IMR-90 (cell line): ENCODE measurements at regions not wholly inside any gene's neighbourhood (a gene's known extent, or its start where the extent isn't known, plus 50 kb on each side); places are given as distances from the start of the nearest gene placed in this dataset.

Experiments
- ATAC-seq: fragments of 200-7000 bp; cut with Tn5 transposase; 2 replicates; pipeline ENCODE4 v1.9.1; 2020; ENCODE audit warnings: low read depth, mild to moderate bottlenecking, moderate library complexity
- BruUV-seq: library from RNA; stranded (reverse); fragments of 400-500 nt; replicated peaks from 2 replicates; lab custom pipeline; 2021; lab: Mats Ljungman, UMichigan
- CTCF ChIA-PET: fragments of 300-600 bp; formaldehyde crosslinking; extraction: SDS; loops from one replicate; lab custom pipeline; 2021; ENCODE audit warnings: antibody characterized with exemption; lab: Yijun Ruan, JAX
- POLR2A ChIA-PET: fragments of 300-600 bp; sonication (Branson Sonifier 250); formaldehyde crosslinking; loops from one replicate; lab custom pipeline; 2022; ENCODE audit warnings: antibody characterized with exemption; ENCODE audit not compliant: unreplicated experiment; lab: Charles Lee
- DNase-seq: peaks from one replicate; pipeline ENCODE4 v3.0.0; 2013
- H2AFZ ChIP-seq: replicated peaks from 2 replicates; pipeline ENCODE3; 2013; ENCODE audit warnings: low read length, mild to moderate bottlenecking; ENCODE audit not compliant: poor library complexity
- H2AK5ac ChIP-seq: 2 replicates; pipeline ENCODE4 v1.6.1; 2013; ENCODE audit warnings: low read depth, low read length, inconsistent platforms
- H2AK9ac ChIP-seq: replicated peaks from 2 replicates; pipeline ENCODE3; 2013; ENCODE audit warnings: mild to moderate bottlenecking, low read depth, low read length, moderate library complexity; ENCODE audit not compliant: poor library complexity
- H2BK120ac ChIP-seq: 2 replicates; pipeline ENCODE4 v1.6.1; 2013; ENCODE audit warnings: low read depth, low read length, inconsistent platforms
- H2BK15ac ChIP-seq: 3 replicates; pipeline ENCODE4 v1.6.1; 2013; ENCODE audit warnings: low read depth, low read length, inconsistent platforms
- H2BK20ac ChIP-seq: 2 replicates; pipeline ENCODE4 v1.6.1; 2013; ENCODE audit warnings: low read depth, mild to moderate bottlenecking, inconsistent platforms, low read length, moderate library complexity
- H2BK5ac ChIP-seq: 2 replicates; pipeline ENCODE4 v1.6.1; 2013; ENCODE audit warnings: mild to moderate bottlenecking, low read depth, low read length, inconsistent platforms; ENCODE audit not compliant: poor library complexity, severe bottlenecking
- H3K14ac ChIP-seq: replicated peaks from 2 replicates; pipeline ENCODE4 v1.6.1; 2013; ENCODE audit warnings: low read depth, low read length, inconsistent platforms
- H3K18ac ChIP-seq: 2 replicates; pipeline ENCODE4 v1.6.1; 2013; ENCODE audit warnings: low read depth, low read length, control low read depth
- H3K23ac ChIP-seq: 2 replicates; pipeline ENCODE4 v1.6.1; 2013; ENCODE audit warnings: low read depth, low read length, inconsistent platforms
- H3K27ac ChIP-seq: 2 replicates; pipeline ENCODE4 v1.5.1; 2013; ENCODE audit warnings: mild to moderate bottlenecking, control low read depth, low read length; ENCODE audit not compliant: insufficient read depth
- H3K27me3 ChIP-seq: 2 replicates; pipeline ENCODE4 v1.6.1; 2013; ENCODE audit warnings: low read length; ENCODE audit not compliant: control insufficient read depth, insufficient read depth
- H3K36me3 ChIP-seq: 2 replicates; pipeline ENCODE4 v1.6.1; 2013; ENCODE audit warnings: low read length, mixed read lengths; ENCODE audit not compliant: control insufficient read depth, insufficient read depth
- H3K4ac ChIP-seq: 2 replicates; pipeline ENCODE4 v1.6.1; 2013; ENCODE audit warnings: low read depth, low read length, inconsistent platforms
- H3K4me1 ChIP-seq: 2 replicates; pipeline ENCODE4 v1.6.1; 2013; ENCODE audit warnings: low read length, mixed read lengths; ENCODE audit not compliant: control insufficient read depth, insufficient read depth
- H3K4me2 ChIP-seq: 2 replicates; pipeline ENCODE4 v1.6.1; 2013; ENCODE audit warnings: low read depth, mild to moderate bottlenecking, control low read depth, low read length, moderate library complexity
- H3K4me3 ChIP-seq: 2 replicates; pipeline ENCODE4 v1.5.1; 2013; ENCODE audit warnings: low read depth, mild to moderate bottlenecking, control low read depth, low read length, moderate library complexity; ENCODE audit not compliant: insufficient read depth
- H3K56ac ChIP-seq: 2 replicates; pipeline ENCODE4 v1.6.1; 2013; ENCODE audit warnings: low read length, inconsistent platforms; ENCODE audit not compliant: insufficient read depth; ENCODE audit errors: extremely low read depth
- H3K79me1 ChIP-seq, 2 experiments: 2 replicates each; pipeline ENCODE4 v1.6.1; 2013; ENCODE audit warnings: low read length in 2 of 2, inconsistent platforms in 1 of 2, low read depth in 1 of 2
- H3K9ac ChIP-seq: 2 replicates; pipeline ENCODE4 v1.6.1; 2013; ENCODE audit warnings: low read depth, low read length, control low read depth
- H3K9me1 ChIP-seq: 2 replicates; pipeline ENCODE4 v1.6.1; 2013; ENCODE audit warnings: low read length, inconsistent platforms; ENCODE audit not compliant: insufficient read depth
- H3K9me3 ChIP-seq: 2 replicates; pipeline ENCODE4 v1.6.1; 2013; ENCODE audit warnings: low read length; ENCODE audit not compliant: control insufficient read depth, insufficient read depth
- H4K20me1 ChIP-seq: 2 replicates; pipeline ENCODE4 v1.6.1; 2013; ENCODE audit warnings: low read length, inconsistent platforms; ENCODE audit not compliant: insufficient read depth
- H4K5ac ChIP-seq: 2 replicates; pipeline ENCODE4 v1.6.1; 2013; ENCODE audit warnings: mild to moderate bottlenecking, low read depth, low read length, control low read depth
- H4K8ac ChIP-seq, 2 experiments: 2 replicates each; pipeline ENCODE4 v1.6.1; 2013; ENCODE audit warnings: low read depth in 2 of 2, low read length in 2 of 2, control low read depth in 1 of 2, inconsistent platforms in 1 of 2
- H4K91ac ChIP-seq: 2 replicates; pipeline ENCODE4 v1.6.1; 2013; ENCODE audit warnings: low read depth, low read length, inconsistent platforms; ENCODE audit not compliant: insufficient read depth
- BHLHE40 ChIP-seq: fragments of 150-350 bp; IDR thresholded peaks from 2 replicates; pipeline ENCODE4 v1.6.1; 2016; ENCODE audit warnings: mild to moderate bottlenecking, low read depth, low read length
- CEBPB ChIP-seq: IDR thresholded peaks from 2 replicates; pipeline ENCODE4 v1.6.1; 2012; ENCODE audit warnings: low read depth, low read length, improper control_type of control experiment
- CHD1 ChIP-seq: IDR thresholded peaks from 2 replicates; pipeline ENCODE4 v1.6.1; 2012; ENCODE audit warnings: low read depth, low read length, improper control_type of control experiment
- CTCF ChIP-seq: conservative IDR thresholded peaks from 2 replicates; pipeline ENCODE4 v1.5.1; 2012; ENCODE audit warnings: mild to moderate bottlenecking, low read depth, low read length, improper control_type of control experiment
- FOS ChIP-seq: fragments of 150-350 bp; IDR thresholded peaks from 2 replicates; pipeline ENCODE4 v1.6.1; 2016; ENCODE audit warnings: low read depth, low read length
- MAFK ChIP-seq: IDR thresholded peaks from 2 replicates; pipeline ENCODE4 v1.6.1; 2012; ENCODE audit warnings: low read depth, low read length, improper control_type of control experiment
- MAZ ChIP-seq: IDR thresholded peaks from 2 replicates; pipeline ENCODE4 v1.6.1; 2012; ENCODE audit warnings: low read depth, mild to moderate bottlenecking, low read length, improper control_type of control experiment, moderate library complexity, borderline replicate concordance
- MXI1 ChIP-seq: IDR thresholded peaks from 2 replicates; pipeline ENCODE4 v1.6.1; 2012; ENCODE audit warnings: low read depth, mild to moderate bottlenecking, low read length, moderate library complexity, borderline replicate concordance
- NFE2L2 ChIP-seq: fragments of 150-350 bp; IDR thresholded peaks from 2 replicates; pipeline ENCODE4 v1.6.1; 2016; ENCODE audit warnings: low read depth, mild to moderate bottlenecking, low read length
- POLR2A ChIP-seq: IDR thresholded peaks from 2 replicates; pipeline ENCODE4 v1.6.1; 2012; ENCODE audit warnings: mild to moderate bottlenecking, low read depth, low read length
- RAD21 ChIP-seq: IDR thresholded peaks from 2 replicates; pipeline ENCODE4 v1.6.1; 2012; ENCODE audit warnings: low read length, improper control_type of control experiment
- RCOR1 ChIP-seq: IDR thresholded peaks from 2 replicates; pipeline ENCODE4 v1.6.1; 2012; ENCODE audit warnings: mild to moderate bottlenecking, low read length, improper control_type of control experiment; ENCODE audit not compliant: insufficient replicate concordance
- RFX5 ChIP-seq: IDR thresholded peaks from 2 replicates; pipeline ENCODE4 v1.8.0; 2012; ENCODE audit warnings: low read depth, mild to moderate bottlenecking, low read length, moderate library complexity
- SMC3 ChIP-seq: fragments of 150-350 bp; IDR thresholded peaks from 2 replicates; pipeline ENCODE4 v1.6.1; 2016; ENCODE audit warnings: low read depth, mild to moderate bottlenecking, antibody characterized with exemption, low read length, moderate library complexity
- USF2 ChIP-seq: fragments of 150-350 bp; IDR thresholded peaks from 2 replicates; pipeline ENCODE4 v1.6.1; 2017; ENCODE audit warnings: mild to moderate bottlenecking, antibody characterized with exemption, low read length, low read depth
- WGBS, 2 experiments: methylation state at CpG; one replicate each; pipeline versions ENCODE4 v1.1.5 to v1.1.7; 2013; ENCODE audit warnings: missing lambda C conversion rate in 2 of 2; ENCODE audit not compliant: insufficient read length in 1 of 2; ENCODE audit errors: extremely low coverage in 2 of 2; 5-methylcytosine and 5-hydroxymethylcytosine counted together
- dilution Hi-C: fragments of 300-500 bp; cut with HindIII; formaldehyde crosslinking; loops from one replicate; pipeline ENCODE4 v1.14.3; 2018; ENCODE audit warnings: low sequenced_read_pairs; ENCODE audit not compliant: unreplicated experiment
- in situ Hi-C: fragments of 300-500 bp; cut with MboI; formaldehyde crosslinking; loops from 3 replicates; pipeline ENCODE4 v1.14.3; 2019; ENCODE audit warnings: low sequenced_read_pairs, inconsistent platforms, mixed read lengths
- intact Hi-C: fragments of 100-400 bp; cut with micrococcal nuclease; formaldehyde crosslinking; loops from 2 replicates; pipeline ENCODE4 v1.10.0; 2022
- TF ChIP-seq, protein P1 (sequence below): fragments of 150-350 bp; IDR thresholded peaks from 2 replicates; pipeline ENCODE4 v1.6.1; 2016; ENCODE audit warnings: low read depth, mild to moderate bottlenecking, low read length, moderate library complexity, borderline replicate concordance

DNA sequence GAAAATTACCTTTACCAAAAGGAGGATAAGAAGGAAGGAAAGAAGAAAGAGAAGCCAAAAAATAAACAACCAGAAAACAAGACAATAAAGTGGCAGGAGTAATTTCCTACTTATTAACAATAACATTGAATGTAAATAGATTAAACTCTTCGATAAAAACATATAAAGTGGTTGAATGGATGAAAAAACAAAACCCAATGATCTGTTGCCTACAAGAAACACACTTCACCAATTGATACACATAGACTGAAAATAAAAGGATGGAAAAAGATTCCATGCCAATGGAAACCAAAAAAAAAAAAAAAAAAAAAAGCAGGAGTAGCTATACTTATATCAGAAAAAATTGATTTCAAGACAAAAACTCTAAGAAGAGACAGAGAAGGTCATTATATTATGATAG, 518.9 kb downstream of the BCKDHB start:
- intact Hi-C loops: no loop called here
- no peak overlapping the region for H2BK5ac ChIP-seq
- dilution Hi-C loops: no loop called here
- no peak overlapping the region for H4K91ac ChIP-seq
- in situ Hi-C loops: no loop called here
- CTCF ChIA-PET: no interaction called here
- no peak overlapping the region for H3K4me3 ChIP-seq
- H4K20me1 ChIP-seq: no peaks in the 10 kb centered on the region
- DNase-seq: no peak
- H2AFZ ChIP-seq: no peak overlapping the region
- no peak overlapping the region for H2AK9ac ChIP-seq
- no peak overlapping the region for H3K27ac ChIP-seq
- H2BK120ac ChIP-seq: no peak overlapping the region
- no TSS peak for BruUV-seq
- no peak overlapping the region for H2AK5ac ChIP-seq
- no peak overlapping the region for H2BK20ac ChIP-seq
- no peak overlapping the region for H3K9ac ChIP-seq
- H3K4me1 ChIP-seq: no peaks in the 10 kb centered on the region
- no peak overlapping the region for H3K4me2 ChIP-seq
- H3K79me1 ChIP-seq: no peaks in the 10 kb centered on the region
- no peak for TF ChIP-seq RCOR1
- no peak for TF ChIP-seq SMC3
- TF ChIP-seq BHLHE40: no peak
- no peak for TF ChIP-seq RFX5
- no peak for TF ChIP-seq POLR2A
- no peak for TF ChIP-seq USF2
- TF ChIP-seq MXI1: no peak
- no peak for TF ChIP-seq CTCF
- TF ChIP-seq, protein P1, sequence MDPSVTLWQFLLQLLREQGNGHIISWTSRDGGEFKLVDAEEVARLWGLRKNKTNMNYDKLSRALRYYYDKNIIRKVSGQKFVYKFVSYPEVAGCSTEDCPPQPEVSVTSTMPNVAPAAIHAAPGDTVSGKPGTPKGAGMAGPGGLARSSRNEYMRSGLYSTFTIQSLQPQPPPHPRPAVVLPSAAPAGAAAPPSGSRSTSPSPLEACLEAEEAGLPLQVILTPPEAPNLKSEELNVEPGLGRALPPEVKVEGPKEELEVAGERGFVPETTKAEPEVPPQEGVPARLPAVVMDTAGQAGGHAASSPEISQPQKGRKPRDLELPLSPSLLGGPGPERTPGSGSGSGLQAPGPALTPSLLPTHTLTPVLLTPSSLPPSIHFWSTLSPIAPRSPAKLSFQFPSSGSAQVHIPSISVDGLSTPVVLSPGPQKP: no peak
- no peak for TF ChIP-seq MAZ
- no peak for TF ChIP-seq NFE2L2
- TF ChIP-seq MAFK: no peak
- TF ChIP-seq CEBPB: no peak
- TF ChIP-seq FOS: no peak
- TF ChIP-seq RAD21: no peak
- TF ChIP-seq CHD1: no peak
- POLR2A ChIA-PET: no interaction called here
- ATAC-seq: no peak
- no peak overlapping the region for H3K4ac ChIP-seq
- 0 out of 2 replicates have a peak, but pooled peaks cover 2% of the 10 kb centered on the region for H3K9me3 ChIP-seq
- no CpG with 5 or more reads among the region's 1 CpG for WGBS, 2 experiments
- H3K36me3 ChIP-seq: no peaks in the 10 kb centered on the region
- H3K9me1 ChIP-seq: no peaks in the 10 kb centered on the region
- no peak overlapping the region for H3K18ac ChIP-seq
- H4K5ac ChIP-seq: no peak overlapping the region
- H2BK15ac ChIP-seq: no peak overlapping the region
- H3K23ac ChIP-seq: no peak overlapping the region
- H3K27me3 ChIP-seq: no peaks in the 10 kb centered on the region
- no peak overlapping the region for H3K56ac ChIP-seq
- H3K14ac ChIP-seq: no peak overlapping the region
- H4K8ac ChIP-seq: no peak overlapping the region
